ENCODE measurements at regions not wholly inside any gene's neighbourhood (a gene's known extent, or its start where the extent isn't known, plus 50 kb on each side); places are given as distances from the start of the nearest gene placed in this dataset.
A peak's percentile ranks its signal among the peaks of the same experiment; 100 is the strongest.

DNA sequence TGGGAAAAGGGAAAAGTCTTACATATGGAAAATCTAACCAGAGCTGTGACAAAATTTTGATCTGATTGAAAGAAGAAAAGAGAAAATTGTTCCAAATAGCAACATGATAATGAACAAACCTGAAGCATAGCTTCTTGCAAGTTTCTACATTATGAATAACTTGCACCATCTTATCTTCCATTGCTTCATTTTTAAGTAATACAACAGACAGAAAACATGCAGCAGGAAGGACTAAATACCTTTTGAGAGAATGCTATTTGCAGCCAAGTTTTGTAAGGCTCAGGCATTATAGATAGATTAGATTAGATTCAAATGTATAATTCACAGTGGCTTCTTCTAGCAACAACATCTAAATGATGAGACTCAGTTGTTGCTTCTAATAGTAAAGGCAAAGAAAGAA lies 441.4 kb downstream of the AEBP2 start:
- ATAC-seq: no peak
- intact Hi-C loops (cut with DNase I, micrococcal nuclease): no loop called here
- no peak for DNase-seq

DNA sequence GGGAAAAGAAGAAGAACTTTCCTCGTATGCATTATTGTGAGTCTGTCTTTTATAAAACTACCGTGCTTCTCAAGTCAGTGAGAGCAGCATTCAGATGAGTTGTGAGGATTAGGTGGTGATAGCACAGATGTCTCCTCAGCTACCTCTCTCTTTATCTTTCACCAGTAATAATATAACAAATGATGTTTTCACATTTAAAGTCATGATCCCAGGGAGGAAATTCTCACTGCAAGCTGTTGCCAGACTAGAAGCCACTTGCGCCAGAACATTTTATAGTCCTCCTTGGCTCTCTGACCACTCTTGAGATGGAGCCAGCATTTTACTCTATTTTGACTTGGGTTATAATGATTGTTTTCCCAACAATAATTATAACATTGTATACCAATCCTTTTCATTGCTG lies 443.1 kb downstream of the AEBP2 start:
- DNase-seq (no peak), ATAC-seq (peak; percentile 36)
- intact Hi-C loops (cut with DNase I, micrococcal nuclease): no loop called here

DNA sequence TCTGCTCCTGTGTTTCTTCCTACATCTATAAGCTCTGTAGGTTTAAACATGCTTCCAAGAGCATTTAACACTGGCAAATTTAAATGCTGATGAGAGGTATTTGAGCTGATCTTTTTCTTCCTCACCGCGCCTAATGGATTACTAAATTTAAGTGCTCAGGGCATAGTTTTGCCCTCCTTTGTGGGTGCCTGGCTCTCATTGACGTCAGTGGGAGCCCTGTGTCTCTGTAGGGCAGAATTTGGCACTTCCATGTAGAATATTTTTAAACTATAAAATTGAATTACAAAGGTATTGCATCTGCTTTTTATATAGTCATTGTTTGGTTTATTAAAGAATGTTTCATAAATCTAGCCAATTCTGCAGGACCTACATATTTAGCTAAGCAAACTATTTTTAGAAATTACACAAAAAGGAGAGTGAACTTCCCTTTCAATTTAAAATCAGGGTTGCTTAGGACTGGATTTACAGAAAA lies 444.8 kb downstream of the AEBP2 start:
- ATAC-seq: no peak
- intact Hi-C loops (cut with DNase I, micrococcal nuclease): no loop called here
- no peak for DNase-seq

DNA sequence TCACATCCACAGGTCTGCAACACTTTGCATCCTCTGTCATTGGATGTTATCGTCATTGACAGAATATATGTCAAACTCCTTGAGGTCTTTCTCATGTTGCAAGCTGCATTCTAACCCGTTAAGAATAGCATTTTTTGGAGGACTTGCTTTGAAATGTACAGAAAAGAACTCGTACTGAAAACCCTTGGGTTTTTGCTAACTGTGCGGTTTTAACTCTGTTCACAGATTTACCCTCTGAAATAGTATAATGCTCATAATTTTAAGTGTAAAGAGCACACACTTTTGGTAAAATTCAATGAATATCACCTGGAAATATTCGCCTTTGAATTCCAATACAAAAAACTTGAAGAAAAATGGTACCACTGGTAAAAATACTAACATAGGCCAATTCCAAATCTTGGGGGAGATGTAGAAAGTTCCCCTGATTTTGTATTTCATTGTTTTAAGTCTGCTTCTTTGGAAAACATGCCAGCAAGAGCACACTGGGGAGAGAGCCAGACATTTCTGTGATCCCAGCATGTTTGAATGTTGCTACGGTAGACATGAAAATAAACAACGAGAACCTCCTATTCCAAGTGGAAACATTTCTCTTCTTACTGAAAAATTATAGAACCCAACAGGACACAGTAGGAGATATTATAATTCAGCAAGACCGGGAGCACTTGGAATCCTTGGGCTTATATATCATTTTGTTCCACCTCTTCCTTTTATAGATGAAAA lies 446.0 kb downstream of the AEBP2 start:
- DNase-seq (no peak), ATAC-seq (no peak)
- intact Hi-C loops (cut with DNase I, micrococcal nuclease): no loop called here

DNA sequence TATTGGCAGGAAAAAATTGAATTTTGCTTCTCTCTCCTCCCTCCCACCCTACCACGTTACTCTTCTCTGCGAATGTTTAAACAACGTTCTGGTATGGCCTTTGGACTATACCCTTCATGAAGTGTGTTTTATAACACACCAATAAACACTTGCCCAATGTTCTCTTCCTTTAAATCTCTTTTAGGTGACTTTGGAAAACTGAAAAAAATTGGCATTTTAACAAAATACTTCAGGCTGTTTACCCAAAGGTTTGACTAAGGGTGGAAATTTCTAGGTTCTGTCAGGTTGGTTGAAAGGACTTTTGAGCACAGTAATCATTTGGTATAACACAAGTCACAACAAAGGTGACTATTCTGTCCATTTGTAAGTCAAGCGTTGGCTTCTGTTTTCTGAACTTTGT lies 446.8 kb downstream of the AEBP2 start:
- intact Hi-C loops (cut with DNase I, micrococcal nuclease): no loop called here
- ATAC-seq: peak; percentile 96
- DNase-seq: no peak

DNA sequence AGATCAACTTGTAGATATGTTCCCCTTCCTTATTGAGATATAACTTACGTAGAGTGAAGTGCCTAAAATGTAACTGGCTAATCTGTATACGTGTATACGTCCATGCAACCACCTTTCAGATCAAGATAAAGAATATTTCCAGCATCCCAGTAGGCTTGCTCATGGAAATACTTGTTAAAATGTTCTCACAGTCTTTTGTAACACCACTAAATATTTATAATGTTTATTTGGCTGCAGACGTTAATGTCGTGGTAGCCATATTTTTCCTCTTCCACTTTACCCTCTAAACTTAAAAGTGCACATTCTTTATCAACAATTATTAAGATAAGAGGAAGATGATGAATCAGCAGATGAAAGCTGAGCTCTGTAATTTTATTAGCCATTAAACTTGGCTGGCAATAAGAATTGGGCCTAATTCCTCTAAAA lies 447.4 kb downstream of the AEBP2 start:
- intact Hi-C loops (cut with DNase I, micrococcal nuclease): no loop called here
- DNase-seq (no peak), ATAC-seq (peak; percentile 55)

DNA sequence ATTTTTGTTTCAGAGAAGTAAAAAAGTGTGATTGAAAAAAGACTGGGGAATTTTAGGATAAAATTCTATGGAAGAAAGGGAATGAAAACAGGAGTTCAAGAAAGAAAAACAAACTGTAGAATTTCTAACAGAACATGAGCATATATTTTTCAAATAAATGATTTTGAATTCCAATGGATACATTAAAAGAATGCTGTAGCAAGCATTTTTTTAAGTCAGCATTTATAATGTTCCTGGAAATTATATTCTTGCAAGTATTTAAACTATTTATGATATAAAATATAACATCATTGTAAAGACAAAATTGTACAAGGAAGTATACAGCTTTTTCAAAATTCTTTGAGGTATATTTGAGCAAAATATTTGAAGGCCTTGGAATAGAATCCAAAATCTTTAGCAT lies 450.7 kb downstream of the AEBP2 start:
- no peak for DNase-seq
- intact Hi-C loops (cut with DNase I, micrococcal nuclease): loop anchor here in 1 of 2 donors (5.0 kb wide), 1 partner anchor 133 kb away; no protein-coding TSS in a partner anchor

DNA sequence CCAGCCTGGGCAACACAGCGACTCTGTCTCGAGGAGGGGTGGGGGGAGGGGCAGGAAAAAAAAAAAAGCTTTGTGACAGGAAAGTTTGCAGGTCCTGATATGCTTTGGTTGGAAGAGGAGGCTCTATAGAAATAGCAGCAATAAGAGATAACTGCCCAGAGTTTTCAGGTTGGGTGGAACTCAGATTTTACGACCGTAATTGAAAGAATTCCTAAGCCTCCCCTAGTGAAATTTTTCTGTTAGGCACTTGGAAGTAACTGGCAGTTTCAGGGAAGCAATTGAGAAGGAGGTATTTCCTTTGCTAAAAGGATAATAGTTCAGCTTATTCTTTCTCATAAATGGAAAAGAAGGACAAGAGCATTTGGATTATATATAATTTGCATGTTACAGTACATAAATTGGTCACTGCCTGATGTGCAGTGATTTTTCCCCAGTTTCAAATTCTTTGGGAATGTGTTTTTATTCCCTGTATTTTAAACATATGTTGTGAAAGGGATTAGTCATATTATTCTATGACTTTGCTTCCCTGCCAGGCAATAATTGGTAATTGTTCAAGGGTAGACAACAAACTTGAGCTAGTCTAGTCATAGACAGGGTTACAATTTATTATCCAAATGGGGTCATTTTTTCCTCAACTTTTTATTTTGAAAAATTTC lies 452.8 kb downstream of the AEBP2 start:
- no peak for DNase-seq
- peak; percentile 66 for ATAC-seq
- intact Hi-C loops (cut with DNase I, micrococcal nuclease): loop anchor here in 1 of 2 donors (5.0 kb wide), 1 partner anchor 135 kb away; no protein-coding TSS in a partner anchor

More for the DNA sequence above, 450.7 kb downstream of the AEBP2 start:
- no peak for ATAC-seq

DNA sequence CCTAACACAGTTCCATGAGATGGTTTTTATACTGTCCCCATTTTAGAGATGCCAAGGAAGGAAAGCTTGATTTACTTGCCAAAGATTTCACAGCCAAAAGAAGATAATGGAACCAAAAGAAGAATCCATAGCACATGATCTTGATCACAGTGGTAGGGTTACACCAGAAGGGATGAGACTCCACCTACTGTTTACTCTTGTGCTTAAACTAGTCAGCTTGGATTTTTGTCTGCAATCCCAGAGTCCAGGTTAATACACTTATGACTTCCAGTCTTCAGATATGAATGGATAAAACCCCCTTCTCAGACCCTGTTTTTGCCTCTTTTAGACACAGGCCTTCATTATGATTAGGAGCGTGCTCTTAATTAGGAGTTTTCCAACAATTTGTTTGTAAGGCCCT lies 454.2 kb downstream of the AEBP2 start:
- ATAC-seq (peak; percentile 67), DNase-seq (no peak)

DNA sequence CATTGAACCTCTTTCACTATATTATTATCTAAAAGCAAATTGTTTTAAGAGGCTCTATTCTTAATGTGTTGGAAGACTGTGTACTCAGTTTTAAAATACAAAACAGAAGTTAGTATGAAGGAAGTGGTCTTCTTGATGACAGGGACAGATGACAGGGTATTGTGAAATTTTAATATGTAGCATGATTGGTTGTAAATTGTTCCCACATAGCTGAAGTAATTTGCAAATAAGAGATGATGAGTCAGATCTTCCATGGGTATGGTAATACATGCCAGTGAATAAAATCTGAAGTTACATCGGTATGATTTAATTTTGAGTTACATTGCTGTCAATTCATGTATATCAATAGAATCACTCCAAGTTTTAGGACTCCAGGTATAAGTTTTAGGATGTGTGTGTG lies 454.8 kb downstream of the AEBP2 start:
- DNase-seq: no peak
- ATAC-seq: no peak
- intact Hi-C loops (cut with DNase I, micrococcal nuclease): loop anchor here in 1 of 2 donors (5.0 kb wide), 1 partner anchor 137 kb away; no protein-coding TSS in a partner anchor

More for the DNA sequence above, 454.2 kb downstream of the AEBP2 start:
- intact Hi-C loops (cut with DNase I, micrococcal nuclease): loop anchor here in 1 of 2 donors (5.0 kb wide), 1 partner anchor 136 kb away; no protein-coding TSS in a partner anchor

DNA sequence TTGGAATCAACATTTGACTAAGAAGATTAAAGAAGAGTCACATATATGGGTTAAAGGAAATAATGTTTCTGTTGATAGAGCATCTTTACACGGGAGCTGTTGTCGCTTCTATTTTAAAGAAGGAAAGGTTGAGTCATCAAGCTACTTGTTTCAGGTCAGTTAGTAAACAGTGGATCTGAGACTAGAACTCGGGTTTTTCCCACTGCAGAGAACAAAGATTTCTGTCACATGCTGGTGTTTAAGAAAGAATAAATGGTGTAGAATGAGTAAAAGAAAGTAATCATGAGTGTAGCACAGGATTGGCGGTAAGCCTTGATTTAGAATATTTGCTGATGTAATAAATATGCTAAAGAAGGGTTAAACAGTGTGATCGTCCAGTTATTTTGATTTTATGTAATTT lies 455.5 kb downstream of the AEBP2 start:
- no peak for ATAC-seq
- DNase-seq: no peak
- intact Hi-C loops (cut with DNase I, micrococcal nuclease): loop anchor here in 1 of 2 donors (5.0 kb wide), 1 partner anchor 138 kb away; no protein-coding TSS in a partner anchor

DNA sequence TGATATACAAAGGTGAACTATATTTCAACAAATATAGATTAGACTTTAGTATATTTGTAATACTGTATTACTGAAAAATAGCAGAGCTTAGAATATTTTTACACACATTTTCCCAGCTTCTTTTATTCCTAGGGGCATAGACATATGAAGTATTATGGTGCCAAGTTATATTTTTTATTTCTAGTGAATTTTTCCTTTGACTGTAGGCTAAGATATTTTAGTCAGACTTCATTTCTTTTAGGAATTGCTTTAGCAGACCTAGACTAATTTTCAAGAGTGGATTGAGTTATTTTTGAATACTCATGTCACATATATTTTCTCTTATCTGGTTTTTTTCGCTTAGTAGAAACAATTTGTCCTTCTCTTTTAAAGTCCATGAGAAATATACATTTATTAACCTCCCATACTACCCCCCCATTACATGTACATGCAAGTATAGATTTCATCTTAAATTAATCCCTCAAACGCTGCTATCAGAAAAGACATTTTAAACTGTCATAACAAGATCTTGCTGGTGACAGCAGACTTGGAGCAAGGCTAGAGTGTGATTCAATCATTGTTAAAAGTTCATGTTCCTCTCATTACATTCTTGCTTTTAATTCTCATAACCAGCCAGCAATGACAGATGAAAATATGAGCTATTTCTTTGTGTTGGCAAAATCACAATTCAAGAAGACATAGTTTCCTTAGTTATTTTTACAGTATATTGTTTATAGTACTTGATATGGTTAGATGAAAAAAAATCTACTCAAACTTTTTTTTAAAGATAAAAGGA lies 456.1 kb downstream of the AEBP2 start:
- DNase-seq: no peak
- intact Hi-C loops (cut with DNase I, micrococcal nuclease): no loop called here
- no peak for ATAC-seq

DNA sequence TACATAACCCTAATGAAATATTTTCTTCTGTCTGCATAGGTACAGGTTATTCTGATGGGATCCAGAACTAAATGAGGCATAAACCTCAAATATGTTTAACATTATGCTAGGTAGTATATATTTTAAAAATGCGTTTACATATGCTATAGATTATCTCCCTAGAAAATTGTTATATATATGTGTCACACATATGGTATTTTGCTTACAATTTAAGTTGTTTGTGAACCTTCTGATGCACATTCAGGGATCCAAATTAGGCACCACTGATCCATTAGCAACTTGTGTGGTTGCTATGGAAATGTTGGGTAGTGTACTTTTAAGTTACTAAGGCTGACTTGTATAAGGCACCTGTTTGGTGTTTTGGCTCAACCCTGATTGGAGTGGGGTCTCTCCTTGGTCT lies 456.7 kb downstream of the AEBP2 start:
- intact Hi-C loops (cut with DNase I, micrococcal nuclease): no loop called here
- ATAC-seq (no peak), DNase-seq (no peak)

DNA sequence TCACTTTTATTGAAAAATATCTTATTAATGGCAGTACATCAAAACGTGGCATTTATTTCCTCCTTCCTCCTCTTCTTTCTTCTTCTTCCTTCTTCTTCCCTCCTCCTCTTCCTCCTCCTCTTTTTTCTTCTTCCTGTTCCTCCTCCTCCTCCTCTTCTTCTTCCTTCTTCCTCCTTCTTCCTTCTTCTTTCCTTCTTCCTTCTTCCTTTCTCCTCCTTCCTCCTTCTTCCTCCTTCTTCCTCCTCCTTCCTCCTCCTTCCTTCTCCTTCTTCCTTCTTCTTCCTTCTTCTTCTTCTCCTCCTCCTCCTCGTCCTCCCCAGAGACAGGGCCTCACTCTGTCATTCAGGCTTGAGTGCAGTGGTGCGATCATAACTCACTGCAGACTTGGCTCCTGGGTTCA lies 457.2 kb downstream of the AEBP2 start:
- ATAC-seq (no peak), DNase-seq (no peak)
- intact Hi-C loops (cut with DNase I, micrococcal nuclease): no loop called here

DNA sequence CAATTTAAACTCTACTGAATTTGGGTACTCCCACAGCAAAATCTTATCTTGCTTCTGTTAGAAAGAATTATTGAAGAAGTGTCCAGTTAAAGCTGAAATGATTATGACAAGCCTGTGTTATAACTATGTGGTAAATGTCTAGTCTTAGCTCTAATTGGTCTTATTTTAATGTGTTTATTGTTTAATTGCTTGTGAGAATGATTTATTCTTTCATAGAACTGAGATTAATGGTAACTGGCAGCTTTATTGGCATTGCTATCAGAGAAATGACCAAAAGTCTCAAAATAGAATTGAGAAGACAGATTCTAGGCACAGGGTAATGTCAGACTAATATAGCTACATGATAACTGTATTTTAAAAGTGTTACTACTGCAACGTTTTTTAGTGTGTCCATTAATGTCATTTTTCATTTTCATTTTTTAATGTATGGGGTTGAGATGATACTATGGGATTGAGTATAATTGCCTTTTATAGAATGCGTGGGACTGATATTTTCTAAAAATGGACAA lies 458.7 kb downstream of the AEBP2 start:
- ATAC-seq: no peak
- intact Hi-C loops (cut with DNase I, micrococcal nuclease): no loop called here
- DNase-seq: no peak

DNA sequence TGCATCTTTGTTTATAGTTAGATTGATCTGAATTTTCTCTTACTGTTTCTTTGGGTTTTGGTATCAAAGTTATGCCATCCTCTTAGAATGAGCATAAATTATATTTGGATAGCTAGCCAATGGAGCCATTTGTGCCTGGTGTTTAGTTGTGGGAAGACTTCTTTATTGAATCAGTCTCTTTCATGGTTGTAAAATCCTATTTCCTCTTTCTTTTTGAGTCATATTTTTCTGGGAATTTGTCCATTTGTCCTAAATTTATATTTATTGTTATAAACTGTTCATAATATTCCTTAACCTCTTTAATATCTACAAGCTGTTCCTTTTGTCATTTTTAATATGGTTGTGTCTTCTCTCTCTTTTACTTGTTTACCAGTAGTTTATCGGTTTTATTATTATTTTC lies 462.5 kb downstream of the AEBP2 start:
- intact Hi-C loops (cut with DNase I, micrococcal nuclease): no loop called here
- ATAC-seq (no peak), DNase-seq (no peak)

DNA sequence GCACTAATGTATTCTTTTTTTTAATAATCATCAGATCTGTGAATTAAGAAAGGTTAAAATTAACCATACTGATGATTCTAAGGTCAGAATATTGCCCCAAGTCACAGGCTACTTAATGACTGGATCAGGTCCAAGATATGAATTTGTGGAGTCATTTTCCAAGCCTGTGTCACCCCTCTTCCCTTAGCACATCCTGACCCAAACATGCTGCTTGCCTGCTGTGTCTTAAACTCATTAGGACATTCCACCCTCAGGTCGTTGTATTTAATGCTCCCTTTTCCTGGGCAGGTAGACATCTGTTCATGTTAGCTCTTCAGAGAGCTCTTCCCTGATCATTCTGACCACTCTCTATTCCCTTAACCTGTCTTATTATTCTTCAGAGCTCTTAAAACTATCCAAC lies 463.5 kb upstream of the PDE3A start:
- ATAC-seq (no peak), DNase-seq (no peak)
- intact Hi-C loops (cut with DNase I, micrococcal nuclease): no loop called here

DNA sequence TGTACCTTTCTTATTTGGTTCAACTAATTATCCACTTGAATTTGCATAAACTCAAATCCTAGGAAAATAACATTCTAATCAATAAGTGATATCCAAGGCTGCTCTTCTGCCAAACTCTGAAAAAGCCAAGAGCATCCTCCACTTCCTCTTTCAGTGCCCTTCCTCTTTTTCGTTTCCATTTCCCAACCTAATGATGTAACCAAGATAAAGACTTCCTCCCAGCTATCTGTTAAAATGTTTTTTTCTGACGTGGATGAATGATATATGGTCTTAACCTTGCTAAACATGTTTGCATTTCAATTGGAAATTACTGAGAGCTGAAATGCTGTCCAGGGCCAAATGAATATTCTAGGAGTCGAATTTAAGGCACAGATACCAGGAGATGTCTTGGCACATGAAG lies 459.5 kb upstream of the PDE3A start:
- ATAC-seq (no peak), DNase-seq (no peak)
- intact Hi-C loops (cut with DNase I, micrococcal nuclease): no loop called here

DNA sequence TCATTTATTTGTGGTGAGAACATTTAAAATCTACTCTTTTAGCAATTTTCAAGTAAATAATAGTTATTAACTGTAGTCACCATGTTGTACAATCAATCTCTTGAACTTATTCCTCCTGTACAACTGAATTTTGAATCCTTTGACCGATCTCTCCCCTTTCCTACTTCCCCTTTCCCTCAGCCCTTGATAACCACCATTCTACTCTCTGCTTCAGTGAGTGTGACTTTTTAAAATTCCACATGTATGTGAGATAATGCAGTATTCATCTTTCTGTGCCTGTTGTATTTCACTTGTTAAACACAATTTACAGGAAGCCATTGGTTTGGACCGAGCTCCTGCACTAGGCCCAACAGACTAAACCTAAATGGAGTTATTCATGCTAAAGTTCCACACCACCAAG lies 458.9 kb upstream of the PDE3A start:
- intact Hi-C loops (cut with DNase I, micrococcal nuclease): no loop called here
- ATAC-seq (no peak), DNase-seq (no peak)
